ENCODE measurements at regions not wholly inside any gene's neighbourhood (a gene's known extent, or its start where the extent isn't known, plus 50 kb on each side); places are given as distances from the start of the nearest gene placed in this dataset.

DNA sequence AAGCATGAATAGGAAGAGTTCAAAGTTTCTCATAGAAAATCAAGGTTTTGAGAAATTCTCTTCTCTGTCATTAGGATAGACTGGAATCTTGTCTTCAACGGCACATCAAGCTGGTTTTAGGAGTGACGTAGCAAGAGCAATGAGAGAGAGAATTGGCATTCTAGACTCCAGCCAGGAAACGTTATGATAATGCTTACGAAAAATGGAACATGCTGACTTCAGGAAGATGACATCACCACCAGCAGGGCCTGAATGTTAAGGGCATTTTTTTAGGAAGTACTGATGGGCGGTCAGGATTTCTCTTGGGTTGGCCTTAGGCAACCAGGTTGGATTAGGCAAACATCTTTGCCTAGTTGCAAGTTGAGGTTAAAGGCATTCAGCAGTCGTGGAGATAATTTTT, 213.2 kb upstream of the CTBP2 start:
- TF ChIP-seq CTCF (IDR thresholded peaks at IDR 0.05; ENCODE audit: low read depth, low read length) = no peak
- H3K4me3 ChIP-seq (ENCODE audit: low read depth, low read length) = no peak overlapping the region

GRCh38 chr10:125370578-125370977, 210.2 kb upstream of the CTBP2 start:
- no peak for TF ChIP-seq CTCF (IDR thresholded peaks at IDR 0.05; ENCODE audit: low read depth, low read length)
- H3K4me3 ChIP-seq (ENCODE audit: low read depth, low read length) = no peak overlapping the region

- H3K4me3 ChIP-seq (ENCODE audit: low read depth, low read length) = no peak overlapping the region
- TF ChIP-seq CTCF (IDR thresholded peaks at IDR 0.05; ENCODE audit: low read depth, low read length) = no peak
Observed at GRCh38 chr10:125369382-125370326, 209.3 kb upstream of the CTBP2 start.

DNA sequence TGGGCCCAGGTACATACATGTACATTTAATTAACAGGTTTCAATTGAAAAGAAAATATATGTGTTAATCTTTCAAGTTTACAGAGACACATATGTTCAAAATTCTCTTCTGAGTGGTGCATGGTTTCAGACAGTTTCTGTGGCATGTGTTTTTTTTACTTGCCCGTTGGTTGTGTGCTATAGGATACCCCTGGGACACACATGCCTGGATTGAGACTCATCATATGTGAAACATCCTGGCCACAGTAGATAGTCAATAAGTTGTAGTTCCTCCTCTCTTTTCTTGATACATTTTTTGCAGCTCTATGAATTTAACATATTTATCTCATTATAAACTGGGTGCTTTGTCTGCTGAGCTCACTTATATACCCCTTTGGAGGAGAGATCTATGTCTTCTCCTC, 207.8 kb upstream of the CTBP2 start:
- no peak overlapping the region for H3K4me3 ChIP-seq (ENCODE audit: low read depth, low read length)
- TF ChIP-seq CTCF (IDR thresholded peaks at IDR 0.05; ENCODE audit: low read depth, low read length) = no peak

- no peak overlapping the region for H3K4me3 ChIP-seq (ENCODE audit: low read depth, low read length)
- no peak for TF ChIP-seq CTCF (IDR thresholded peaks at IDR 0.05; ENCODE audit: low read depth, low read length)
Observed at GRCh38 chr10:125363791-125364190, 203.4 kb upstream of the CTBP2 start.

GRCh38 chr10:125362950-125363349, 202.6 kb upstream of the CTBP2 start:
- H3K4me3 ChIP-seq (ENCODE audit: low read depth, low read length) = no peak overlapping the region
- no peak for TF ChIP-seq CTCF (IDR thresholded peaks at IDR 0.05; ENCODE audit: low read depth, low read length)

GRCh38 chr10:125359401-125359800, 199.0 kb upstream of the CTBP2 start:
- no peak for TF ChIP-seq CTCF (IDR thresholded peaks at IDR 0.05; ENCODE audit: low read depth, low read length)
- H3K4me3 ChIP-seq (ENCODE audit: low read depth, low read length) = no peak overlapping the region

All from WI38 (cell line).